ENCODE measurements at regions not wholly inside any gene's neighbourhood (a gene's known extent, or its start where the extent isn't known, plus 50 kb on each side); places are given as distances from the start of the nearest gene placed in this dataset.

DNA sequence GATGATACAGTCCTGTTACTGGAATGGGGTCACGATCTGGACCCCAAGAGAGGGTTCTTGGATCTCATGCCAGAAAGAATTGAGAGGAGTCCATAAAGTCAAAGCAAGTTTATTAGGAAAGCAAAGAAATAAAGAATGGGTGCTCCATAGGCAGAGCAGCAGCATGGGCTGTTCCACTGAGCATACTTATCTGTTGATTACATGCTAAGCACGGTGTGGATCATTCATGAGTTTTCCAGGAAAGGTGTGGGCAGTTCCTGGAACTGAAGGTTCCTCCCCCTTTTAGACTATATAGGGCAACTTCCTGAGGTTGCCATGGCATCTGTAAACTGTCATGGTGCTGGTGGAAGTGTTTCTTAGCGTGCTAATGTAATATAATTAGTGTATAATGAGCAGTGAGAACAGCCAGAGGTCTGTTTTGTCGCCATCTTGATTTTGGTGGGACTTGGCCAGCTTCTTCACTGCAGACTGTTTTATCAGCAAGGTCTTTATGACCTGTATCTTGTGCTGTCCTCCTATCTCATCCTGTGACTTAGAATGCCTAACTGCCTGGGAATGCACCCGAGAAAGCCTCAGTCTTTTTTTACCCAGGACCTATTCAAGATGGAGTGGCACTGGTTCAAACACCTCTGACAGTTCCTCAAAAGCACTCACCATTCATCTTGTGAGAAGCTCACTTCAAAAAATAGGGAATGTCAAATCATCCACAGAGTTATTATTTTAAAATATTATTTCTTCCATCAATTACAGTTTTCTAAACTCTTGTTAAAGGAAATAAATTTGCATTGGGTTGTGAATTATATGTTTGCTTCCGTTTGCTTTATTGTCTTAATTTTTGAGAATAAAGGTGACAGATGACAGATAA lies 1358.8 kb upstream of the TMEM132C start:
- H3K4me2 ChIP-seq (replicated peaks; ENCODE audit: low read depth, low read length, poor library complexity, severe bottlenecking): no peak overlapping the region
- no peak for ATAC-seq (ENCODE audit: low read depth)
- CTCF ChIA-PET: no interaction called here
- no peak overlapping the region for H3K9ac ChIP-seq (ENCODE audit: low read length)
- WGBS (ENCODE audit: insufficient coverage): 54% methylated on average over 4 of the region's 6 CpGs
- H4K20me1 ChIP-seq (ENCODE audit: control insufficient read depth, insufficient read depth, low read length, poor library complexity, severe bottlenecking): no peaks in the 10 kb centered on the region
- H3K4me3 ChIP-seq (ENCODE audit: control extremely low read depth in 1 of 5, extremely low read depth in 1 of 5, insufficient read depth in 1 of 5, low read depth in 2 of 5, low read length in 4 of 5): no peak overlapping the region
- H3K9me3 ChIP-seq (ENCODE audit: control extremely low read depth in 1 of 3, control insufficient read depth in 2 of 3, insufficient read depth in 1 of 3, low read length in 2 of 3): no peaks in the 10 kb centered on the region
- POLR2A ChIA-PET: no interaction called here
- H3K79me2 ChIP-seq (ENCODE audit: control insufficient read depth, insufficient read depth, low read length): no peaks in the 10 kb centered on the region
- peaks cover 6% of the 10 kb centered on the region for H3K9me3 Mint-ChIP-seq (ENCODE audit: insufficient read depth)
- no peak overlapping the region for H3K27ac Mint-ChIP-seq
- no peaks in the 10 kb centered on the region for H3K4me1 ChIP-seq (ENCODE audit: control insufficient read depth in 2 of 2, insufficient read depth in 2 of 2, low read length in 2 of 2)
- H3K4me3 Mint-ChIP-seq: no peak overlapping the region
- TF ChIP-seq, protein P1, sequence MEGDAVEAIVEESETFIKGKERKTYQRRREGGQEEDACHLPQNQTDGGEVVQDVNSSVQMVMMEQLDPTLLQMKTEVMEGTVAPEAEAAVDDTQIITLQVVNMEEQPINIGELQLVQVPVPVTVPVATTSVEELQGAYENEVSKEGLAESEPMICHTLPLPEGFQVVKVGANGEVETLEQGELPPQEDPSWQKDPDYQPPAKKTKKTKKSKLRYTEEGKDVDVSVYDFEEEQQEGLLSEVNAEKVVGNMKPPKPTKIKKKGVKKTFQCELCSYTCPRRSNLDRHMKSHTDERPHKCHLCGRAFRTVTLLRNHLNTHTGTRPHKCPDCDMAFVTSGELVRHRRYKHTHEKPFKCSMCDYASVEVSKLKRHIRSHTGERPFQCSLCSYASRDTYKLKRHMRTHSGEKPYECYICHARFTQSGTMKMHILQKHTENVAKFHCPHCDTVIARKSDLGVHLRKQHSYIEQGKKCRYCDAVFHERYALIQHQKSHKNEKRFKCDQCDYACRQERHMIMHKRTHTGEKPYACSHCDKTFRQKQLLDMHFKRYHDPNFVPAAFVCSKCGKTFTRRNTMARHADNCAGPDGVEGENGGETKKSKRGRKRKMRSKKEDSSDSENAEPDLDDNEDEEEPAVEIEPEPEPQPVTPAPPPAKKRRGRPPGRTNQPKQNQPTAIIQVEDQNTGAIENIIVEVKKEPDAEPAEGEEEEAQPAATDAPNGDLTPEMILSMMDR (IDR thresholded peaks at IDR 0.05): no peak
- TF ChIP-seq EZH2 (IDR thresholded peaks at IDR 0.05; ENCODE audit: borderline replicate concordance, insufficient read depth, low read depth, low read length, poor library complexity, severe bottlenecking): no peak
- intact Hi-C loops (cut with micrococcal nuclease): no loop called here
- no peak overlapping the region for H3K27ac ChIP-seq (ENCODE audit: low read length in 2 of 2)
- H3K27me3 Mint-ChIP-seq: no peaks in the 10 kb centered on the region
- no peak for DNase-seq
- H3K27me3 ChIP-seq (replicated peaks in 1 of 4; ENCODE audit: control extremely low read depth in 1 of 4, control insufficient read depth in 3 of 4, insufficient read depth in 4 of 4, low read length in 3 of 4): no peaks in the 10 kb centered on the region
- H2AFZ ChIP-seq (ENCODE audit: insufficient read depth, low read depth, low read length, poor library complexity, severe bottlenecking): no peak overlapping the region
- H3K36me3 ChIP-seq (replicated peaks in 1 of 2; ENCODE audit: control extremely low read depth in 1 of 2, control insufficient read depth in 1 of 2, extremely low read depth in 1 of 2, insufficient read depth in 2 of 2, low read length in 1 of 2): no peaks in the 10 kb centered on the region
- no peaks in the 10 kb centered on the region for H3K4me1 Mint-ChIP-seq

DNA sequence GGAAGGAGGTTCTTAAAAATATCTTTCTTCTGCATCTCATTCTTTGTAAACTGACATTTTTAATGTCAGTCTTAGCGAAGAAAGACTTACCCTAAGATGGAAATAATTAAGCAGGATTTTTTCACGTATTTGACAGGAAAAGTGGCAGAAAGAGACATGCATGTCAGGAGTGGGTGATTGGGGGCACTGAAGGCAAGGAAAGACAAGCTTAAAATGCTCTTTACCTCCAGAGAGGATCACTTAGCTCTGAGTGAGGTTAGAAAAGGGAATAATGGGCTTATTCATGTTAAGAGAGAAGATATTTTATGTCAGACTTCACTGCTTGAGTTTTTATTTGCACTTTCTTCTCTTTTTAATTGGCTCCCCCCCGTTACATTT lies 1358.2 kb upstream of the TMEM132C start:
- no peaks in the 10 kb centered on the region for H3K27me3 Mint-ChIP-seq
- DNase-seq: no peak
- Histone ChIP-seq H3K4me1 (ENCODE audit: control insufficient read depth in 2 of 2, insufficient read depth in 2 of 2, low read length in 2 of 2) (no peaks in the 10 kb centered on the region), H2AFZ (ENCODE audit: insufficient read depth, low read depth, low read length, poor library complexity, severe bottlenecking) (no peak overlapping the region), H3K4me3 (ENCODE audit: control extremely low read depth in 1 of 5, extremely low read depth in 1 of 5, insufficient read depth in 1 of 5, low read depth in 2 of 5, low read length in 4 of 5) (no peak overlapping the region), H3K9me3 (ENCODE audit: control extremely low read depth in 1 of 3, control insufficient read depth in 2 of 3, insufficient read depth in 1 of 3, low read length in 2 of 3) (no peaks in the 10 kb centered on the region), H3K27me3 (replicated peaks in 1 of 4; ENCODE audit: control extremely low read depth in 1 of 4, control insufficient read depth in 3 of 4, insufficient read depth in 4 of 4, low read length in 3 of 4) (no peaks in the 10 kb centered on the region), H3K79me2 (ENCODE audit: control insufficient read depth, insufficient read depth, low read length) (no peaks in the 10 kb centered on the region), H3K27ac (ENCODE audit: low read length in 2 of 2) (no peak overlapping the region), H3K4me2 (replicated peaks; ENCODE audit: low read depth, low read length, poor library complexity, severe bottlenecking) (no peak overlapping the region), H3K9ac (ENCODE audit: low read length) (no peak overlapping the region), H3K36me3 (replicated peaks in 1 of 2; ENCODE audit: control extremely low read depth in 1 of 2, control insufficient read depth in 1 of 2, extremely low read depth in 1 of 2, insufficient read depth in 2 of 2, low read length in 1 of 2) (no peaks in the 10 kb centered on the region), H4K20me1 (ENCODE audit: control insufficient read depth, insufficient read depth, low read length, poor library complexity, severe bottlenecking) (no peaks in the 10 kb centered on the region)
- 50% methylated on average over 2 of the region's 3 CpGs for WGBS (ENCODE audit: insufficient coverage)
- no peak overlapping the region for H3K4me3 Mint-ChIP-seq
- POLR2A ChIA-PET: no interaction called here
- no peak overlapping the region for H3K27ac Mint-ChIP-seq
- no peak for TF ChIP-seq EZH2 (IDR thresholded peaks at IDR 0.05; ENCODE audit: borderline replicate concordance, insufficient read depth, low read depth, low read length, poor library complexity, severe bottlenecking)
- TF ChIP-seq, protein P1 (IDR thresholded peaks at IDR 0.05): no peak
- CTCF ChIA-PET: no interaction called here
- H3K4me1 Mint-ChIP-seq: no peaks in the 10 kb centered on the region
- H3K9me3 Mint-ChIP-seq (ENCODE audit: insufficient read depth): peaks cover 6% of the 10 kb centered on the region
- ATAC-seq (ENCODE audit: low read depth): no peak
- intact Hi-C loops (cut with micrococcal nuclease): no loop called here

Measured in B cell (primary cell).